ENCODE measurements at regions not wholly inside any gene's neighbourhood (a gene's known extent, or its start where the extent isn't known, plus 50 kb on each side); places are given as distances from the start of the nearest gene placed in this dataset.
"Not testable (repeated sequence)": the region's sequence is repeated elsewhere in the genome, so short reads cannot be mapped to it uniquely, and the experiment has no call there.

DNA sequence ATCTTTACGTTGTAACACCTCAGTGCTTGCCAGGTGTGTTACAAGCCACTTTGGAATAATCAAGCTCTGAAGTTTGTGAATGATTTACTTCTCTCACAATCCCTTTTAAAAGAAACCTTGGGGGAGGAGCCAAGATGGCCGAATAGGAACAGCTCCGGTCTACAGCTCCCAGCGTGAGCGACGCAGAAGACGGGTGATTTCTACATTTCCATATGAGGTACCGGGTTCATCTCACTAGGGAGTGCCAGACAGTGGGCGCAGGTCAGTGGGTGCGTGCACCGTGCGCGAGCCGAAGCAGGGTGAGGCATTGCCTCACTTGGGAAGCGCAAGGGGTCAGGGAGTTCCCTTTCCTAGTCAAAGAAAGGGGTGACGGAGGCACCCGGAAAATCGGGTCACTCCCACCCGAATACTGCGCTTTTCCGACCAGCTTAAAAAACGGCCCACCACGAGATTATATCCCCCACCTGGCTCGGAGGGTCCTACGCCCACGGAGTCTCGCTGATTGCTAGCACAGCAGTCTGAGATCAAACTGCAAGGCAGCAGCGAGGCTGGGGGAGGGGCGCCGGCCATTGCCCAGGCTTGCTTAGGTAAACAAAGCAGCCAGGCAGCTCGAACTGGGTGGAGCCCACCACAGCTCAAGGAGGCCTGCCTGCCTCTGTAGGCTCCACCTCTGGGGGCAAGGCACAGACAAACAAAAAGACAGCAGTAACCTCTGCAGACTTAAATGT lies 118.0 kb upstream of the BCL9 start:
- H2BK12ac ChIP-seq (ENCODE audit: low read length in 2 of 2); H2AK5ac ChIP-seq (ENCODE audit: low read length, severe bottlenecking); DNase-seq; H4K8ac ChIP-seq (ENCODE audit: low read length); H3K23ac ChIP-seq (ENCODE audit: low read length in 2 of 2); H2BK5ac ChIP-seq (ENCODE audit: low read depth, low read length, poor library complexity, severe bottlenecking); H3K9ac ChIP-seq (ENCODE audit: low read length); H3K4me2 ChIP-seq (ENCODE audit: low read length, poor library complexity, severe bottlenecking); H4K91ac ChIP-seq (ENCODE audit: low read length); H2AFZ ChIP-seq (ENCODE audit: low read depth, low read length); H3K4me3 ChIP-seq (ENCODE audit: insufficient read depth in 1 of 2, low read depth in 1 of 2, low read length in 2 of 2); H3K4me1 ChIP-seq (ENCODE audit: control insufficient read depth, insufficient read depth, low read depth, low read length); H2BK120ac ChIP-seq (ENCODE audit: low read depth, low read length); H3K27ac ChIP-seq (ENCODE audit: low read length, poor library complexity, severe bottlenecking); H3K4ac ChIP-seq (ENCODE audit: low read depth in 1 of 2, low read length in 2 of 2); H3K79me1 ChIP-seq (replicated peaks; ENCODE audit: low read length, poor library complexity, severe bottlenecking); H3K36me3 ChIP-seq (ENCODE audit: control insufficient read depth in 1 of 2, insufficient read depth in 2 of 2, low read depth in 1 of 2, low read length in 2 of 2); H3K14ac ChIP-seq (ENCODE audit: low read length in 2 of 2); H3K27me3 ChIP-seq (ENCODE audit: control insufficient read depth in 1 of 2, insufficient read depth in 1 of 2, low read length in 2 of 2); H3K9me3 ChIP-seq (ENCODE audit: control insufficient read depth, low read length); H2BK15ac ChIP-seq (ENCODE audit: low read depth, poor library complexity, severe bottlenecking); H3K18ac ChIP-seq (ENCODE audit: low read depth in 1 of 2, low read length in 2 of 2): not testable (repeated sequence)
- WGBS: 83% methylated on average over 25 of the region's 31 CpGs

DNA sequence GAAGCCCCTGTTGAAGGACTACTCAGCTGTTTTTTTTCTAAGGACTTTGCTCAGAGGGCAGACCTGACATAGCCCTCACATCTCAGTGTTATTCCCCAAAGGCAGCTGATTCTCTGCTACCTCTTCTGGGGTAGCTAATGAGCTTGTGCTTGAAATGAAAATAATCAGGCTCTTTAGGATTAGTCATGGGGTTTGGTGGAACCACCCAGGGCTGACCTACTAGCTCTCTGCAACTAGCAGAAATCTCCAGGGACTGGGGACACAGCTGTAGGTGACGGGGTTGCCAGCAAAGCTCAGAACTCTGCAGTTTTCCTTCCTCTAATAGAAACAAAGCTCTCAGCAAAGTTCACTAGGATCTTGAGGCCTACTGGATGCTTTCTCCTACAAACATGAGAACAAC lies 106.4 kb upstream of the BCL9 start:
- Histone ChIP-seq H4K8ac (ENCODE audit: low read length) (no peak overlapping the region), H4K91ac (ENCODE audit: low read length) (no peak overlapping the region), H3K27me3 (ENCODE audit: control insufficient read depth in 1 of 2, insufficient read depth in 1 of 2, low read length in 2 of 2) (no peaks in the 10 kb centered on the region), H3K18ac (ENCODE audit: low read depth in 1 of 2, low read length in 2 of 2) (no peak overlapping the region), H2BK5ac (ENCODE audit: low read depth, low read length, poor library complexity, severe bottlenecking) (no peak overlapping the region), H3K23ac (ENCODE audit: low read length in 2 of 2) (no peak overlapping the region), H2AFZ (ENCODE audit: low read depth, low read length) (no peak overlapping the region), H3K36me3 (ENCODE audit: control insufficient read depth in 1 of 2, insufficient read depth in 2 of 2, low read depth in 1 of 2, low read length in 2 of 2) (no peaks in the 10 kb centered on the region), H3K4ac (ENCODE audit: low read depth in 1 of 2, low read length in 2 of 2) (no peak overlapping the region), H3K9me3 (ENCODE audit: control insufficient read depth, low read length) (peaks cover 12% of the 10 kb centered on the region), H3K4me3 (ENCODE audit: insufficient read depth in 1 of 2, low read depth in 1 of 2, low read length in 2 of 2) (no peak overlapping the region), H2BK120ac (ENCODE audit: low read depth, low read length) (no peak overlapping the region), H2AK5ac (ENCODE audit: low read length, severe bottlenecking) (no peak overlapping the region), H3K27ac (ENCODE audit: low read length, poor library complexity, severe bottlenecking) (no peak overlapping the region), H2BK15ac (ENCODE audit: low read depth, poor library complexity, severe bottlenecking) (no peak overlapping the region), H3K9ac (ENCODE audit: low read length) (no peak overlapping the region), H3K4me1 (ENCODE audit: control insufficient read depth, insufficient read depth, low read depth, low read length) (no peaks in the 10 kb centered on the region), H3K14ac (ENCODE audit: low read length in 2 of 2) (no peak overlapping the region), H3K4me2 (ENCODE audit: low read length, poor library complexity, severe bottlenecking) (no peak overlapping the region), H2BK12ac (ENCODE audit: low read length in 2 of 2) (no peak overlapping the region), H3K79me1 (replicated peaks; ENCODE audit: low read length, poor library complexity, severe bottlenecking) (no peaks in the 10 kb centered on the region)
- no peak for DNase-seq
- WGBS: 77% methylated on average over 1 of the region's 1 CpG

DNA sequence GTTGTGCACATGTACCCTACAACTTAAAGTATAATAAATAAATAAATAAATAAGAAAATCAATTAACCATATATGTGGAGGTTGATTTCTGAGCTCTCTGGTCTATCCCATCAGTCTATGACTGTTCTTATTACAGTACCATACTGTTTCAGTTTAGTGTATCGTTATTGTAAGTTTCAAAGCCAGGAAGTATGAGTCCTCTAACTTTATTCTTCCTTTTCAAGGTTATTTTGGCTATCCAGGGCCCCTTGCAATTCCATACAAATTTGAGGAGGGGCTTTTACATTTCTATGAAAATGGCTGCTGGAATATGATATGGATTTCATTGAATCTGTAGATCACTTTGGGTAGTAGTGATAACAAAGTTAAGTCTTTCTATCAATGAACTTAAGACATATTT lies 96.9 kb upstream of the BCL9 start:
- Histone ChIP-seq H2BK12ac (ENCODE audit: low read length in 2 of 2) (no peak overlapping the region), H3K27ac (ENCODE audit: low read length, poor library complexity, severe bottlenecking) (no peak overlapping the region), H3K18ac (ENCODE audit: low read depth in 1 of 2, low read length in 2 of 2) (no peak overlapping the region), H3K79me1 (replicated peaks; ENCODE audit: low read length, poor library complexity, severe bottlenecking) (no peaks in the 10 kb centered on the region), H2BK120ac (ENCODE audit: low read depth, low read length) (no peak overlapping the region), H2AFZ (ENCODE audit: low read depth, low read length) (no peak overlapping the region), H3K36me3 (ENCODE audit: control insufficient read depth in 1 of 2, insufficient read depth in 2 of 2, low read depth in 1 of 2, low read length in 2 of 2) (no peaks in the 10 kb centered on the region), H3K9ac (ENCODE audit: low read length) (no peak overlapping the region), H3K4me2 (ENCODE audit: low read length, poor library complexity, severe bottlenecking) (no peak overlapping the region), H3K9me3 (ENCODE audit: control insufficient read depth, low read length) (peaks cover 46% of the 10 kb centered on the region), H4K8ac (ENCODE audit: low read length) (no peak overlapping the region), H2AK5ac (ENCODE audit: low read length, severe bottlenecking) (no peak overlapping the region), H2BK15ac (ENCODE audit: low read depth, poor library complexity, severe bottlenecking) (no peak overlapping the region), H3K4me3 (ENCODE audit: insufficient read depth in 1 of 2, low read depth in 1 of 2, low read length in 2 of 2) (no peak overlapping the region), H2BK5ac (ENCODE audit: low read depth, low read length, poor library complexity, severe bottlenecking) (no peak overlapping the region), H3K14ac (ENCODE audit: low read length in 2 of 2) (no peak overlapping the region), H4K91ac (ENCODE audit: low read length) (no peak overlapping the region), H3K4me1 (ENCODE audit: control insufficient read depth, insufficient read depth, low read depth, low read length) (no peaks in the 10 kb centered on the region), H3K23ac (ENCODE audit: low read length in 2 of 2) (no peak overlapping the region), H3K27me3 (ENCODE audit: control insufficient read depth in 1 of 2, insufficient read depth in 1 of 2, low read length in 2 of 2) (no peaks in the 10 kb centered on the region), H3K4ac (ENCODE audit: low read depth in 1 of 2, low read length in 2 of 2) (no peak overlapping the region)
- WGBS: 83% methylated on average over 1 of the region's 1 CpG
- no peak for DNase-seq

DNA sequence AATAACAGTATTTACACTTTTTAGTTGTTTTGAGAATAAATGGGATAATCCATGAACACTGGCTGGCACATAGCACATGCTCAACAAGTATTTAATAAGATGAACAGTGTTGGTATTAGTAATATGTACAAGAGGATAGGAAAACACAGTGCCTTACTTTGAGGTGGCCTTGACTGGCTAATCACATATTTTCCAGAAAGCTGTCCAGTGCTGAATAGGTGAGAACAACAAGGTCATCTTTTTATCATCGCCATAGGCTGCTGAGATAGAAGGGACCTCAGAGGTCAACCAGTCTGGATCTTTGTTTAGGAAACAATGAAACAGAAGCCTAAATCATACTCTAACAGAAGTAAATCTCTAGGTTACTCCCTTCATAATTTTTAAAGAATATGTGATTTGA lies 89.7 kb upstream of the BCL9 start:
- H2AFZ ChIP-seq (ENCODE audit: low read depth, low read length): no peak overlapping the region
- H2BK15ac ChIP-seq (ENCODE audit: low read depth, poor library complexity, severe bottlenecking): no peak overlapping the region
- no peak overlapping the region for H3K27ac ChIP-seq (ENCODE audit: low read length, poor library complexity, severe bottlenecking)
- no peak overlapping the region for H2BK120ac ChIP-seq (ENCODE audit: low read depth, low read length)
- H3K4ac ChIP-seq (ENCODE audit: low read depth in 1 of 2, low read length in 2 of 2): no peak overlapping the region
- DNase-seq: no peak
- H3K79me1 ChIP-seq (replicated peaks; ENCODE audit: low read length, poor library complexity, severe bottlenecking): no peaks in the 10 kb centered on the region
- no peak overlapping the region for H2AK5ac ChIP-seq (ENCODE audit: low read length, severe bottlenecking)
- no peaks in the 10 kb centered on the region for H3K36me3 ChIP-seq (ENCODE audit: control insufficient read depth in 1 of 2, insufficient read depth in 2 of 2, low read depth in 1 of 2, low read length in 2 of 2)
- H2BK12ac ChIP-seq (ENCODE audit: low read length in 2 of 2): no peak overlapping the region
- no peak overlapping the region for H3K23ac ChIP-seq (ENCODE audit: low read length in 2 of 2)
- H3K27me3 ChIP-seq (ENCODE audit: control insufficient read depth in 1 of 2, insufficient read depth in 1 of 2, low read length in 2 of 2): no peaks in the 10 kb centered on the region
- H3K14ac ChIP-seq (ENCODE audit: low read length in 2 of 2): no peak overlapping the region
- no peak overlapping the region for H3K4me3 ChIP-seq (ENCODE audit: insufficient read depth in 1 of 2, low read depth in 1 of 2, low read length in 2 of 2)
- no peak overlapping the region for H2BK5ac ChIP-seq (ENCODE audit: low read depth, low read length, poor library complexity, severe bottlenecking)
- no peak overlapping the region for H3K4me2 ChIP-seq (ENCODE audit: low read length, poor library complexity, severe bottlenecking)
- peaks cover 23% of the 10 kb centered on the region for H3K9me3 ChIP-seq (ENCODE audit: control insufficient read depth, low read length)
- no peak overlapping the region for H3K9ac ChIP-seq (ENCODE audit: low read length)
- no peaks in the 10 kb centered on the region for H3K4me1 ChIP-seq (ENCODE audit: control insufficient read depth, insufficient read depth, low read depth, low read length)
- H3K18ac ChIP-seq (ENCODE audit: low read depth in 1 of 2, low read length in 2 of 2): no peak overlapping the region
- no peak overlapping the region for H4K8ac ChIP-seq (ENCODE audit: low read length)
- no peak overlapping the region for H4K91ac ChIP-seq (ENCODE audit: low read length)
- 67% methylated on average over 1 of the region's 1 CpG for WGBS
